ENCODE measurements at regions not wholly inside any gene's neighbourhood (a gene's known extent, or its start where the extent isn't known, plus 50 kb on each side); places are given as distances from the start of the nearest gene placed in this dataset.

DNA sequence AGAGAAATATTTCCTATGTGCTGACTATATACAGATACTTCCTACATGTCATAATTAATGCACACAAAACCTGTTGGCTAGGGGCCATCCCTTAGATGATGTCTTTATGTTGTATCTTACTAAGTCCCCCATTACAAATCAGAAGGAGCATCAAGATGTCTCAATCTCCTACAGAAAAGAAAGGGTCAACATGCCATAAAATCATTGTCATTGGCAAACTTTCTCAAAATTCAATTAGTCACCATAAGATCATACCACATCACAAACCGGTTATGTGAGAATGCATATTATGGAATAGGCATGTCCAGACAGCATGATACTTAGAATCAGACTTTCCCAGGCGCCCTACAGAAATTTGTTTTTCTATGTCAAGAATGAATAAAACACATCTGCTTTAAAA is 175.2 kb upstream of the TET2 start:
- Histone ChIP-seq H3K9ac (replicated peaks; ENCODE audit: extremely low read depth, insufficient read depth, low read length) (no peak overlapping the region), H3K36me3 (ENCODE audit: control insufficient read depth in 2 of 2, extremely low read depth in 1 of 2, insufficient read depth in 2 of 2, low read length in 2 of 2) (no peaks in the 10 kb centered on the region), H3K27ac (ENCODE audit: insufficient read depth, low read depth, low read length) (no peak overlapping the region), H3K4me3 (replicated peaks in 1 of 3; ENCODE audit: insufficient read depth in 1 of 3, low read depth in 1 of 3, low read length in 3 of 3) (no peak overlapping the region), H3K4me1 (ENCODE audit: control insufficient read depth, extremely low read depth, insufficient read depth, low read length) (no peaks in the 10 kb centered on the region), H3K9me3 (replicated peaks; ENCODE audit: control insufficient read depth, insufficient read depth, low read length) (no peaks in the 10 kb centered on the region), H3K27me3 (ENCODE audit: control insufficient read depth in 2 of 2, insufficient read depth in 2 of 2, low read length in 2 of 2) (no peaks in the 10 kb centered on the region), H4K20me1 (replicated peaks; ENCODE audit: control insufficient read depth, extremely low read depth, insufficient read depth, low read length) (no peaks in the 10 kb centered on the region), H3K9me1 (replicated peaks; ENCODE audit: control insufficient read depth, extremely low read depth, insufficient read depth, low read length) (no peaks in the 10 kb centered on the region), H3K4me2 (ENCODE audit: insufficient read depth, low read length) (no peak overlapping the region), H3K79me2 (ENCODE audit: control insufficient read depth, insufficient read depth, low read length) (no peaks in the 10 kb centered on the region), H2AFZ (ENCODE audit: low read depth, low read length) (no peak overlapping the region)
- ChIA-PET POLR2A (no interaction called here), CTCF (no interaction called here)
- DNase-seq (ENCODE audit: low read depth, low spot score) (no peak), FAIRE-seq (no peak)
- dilution Hi-C loops (cut with MboI; ENCODE audit: extremely low pct_ligation_motif_present, low sequenced_read_pairs), result no loop called here
- intact Hi-C loops (cut with micrococcal nuclease), result no loop called here
- BruUV-seq (replicated peaks), result no TSS peak
- TF ChIP-seq FOS (IDR thresholded peaks at IDR 0.05; ENCODE audit: borderline replicate concordance, insufficient read depth, low read length) (no peak), EZH2 (IDR thresholded peaks at IDR 0.05; ENCODE audit: borderline replicate concordance, low read depth, low read length, severe bottlenecking) (no peak), POLR2A (IDR thresholded peaks at IDR 0.05; ENCODE audit: low read depth, low read length) (no peak), JUN (IDR thresholded peaks at IDR 0.05; ENCODE audit: borderline replicate concordance, insufficient read depth, insufficient read length, low read depth) (no peak), GATA2 (IDR thresholded peaks at IDR 0.05; ENCODE audit: insufficient read depth, insufficient read length, low read depth, low read length) (no peak), POLR2AphosphoS5 (IDR thresholded peaks at IDR 0.05; ENCODE audit: insufficient read depth, low read depth, low read length) (no peak), MYC (IDR thresholded peaks at IDR 0.05; ENCODE audit: low read depth, low read length) (no peak)
- TF ChIP-seq, protein P1, sequence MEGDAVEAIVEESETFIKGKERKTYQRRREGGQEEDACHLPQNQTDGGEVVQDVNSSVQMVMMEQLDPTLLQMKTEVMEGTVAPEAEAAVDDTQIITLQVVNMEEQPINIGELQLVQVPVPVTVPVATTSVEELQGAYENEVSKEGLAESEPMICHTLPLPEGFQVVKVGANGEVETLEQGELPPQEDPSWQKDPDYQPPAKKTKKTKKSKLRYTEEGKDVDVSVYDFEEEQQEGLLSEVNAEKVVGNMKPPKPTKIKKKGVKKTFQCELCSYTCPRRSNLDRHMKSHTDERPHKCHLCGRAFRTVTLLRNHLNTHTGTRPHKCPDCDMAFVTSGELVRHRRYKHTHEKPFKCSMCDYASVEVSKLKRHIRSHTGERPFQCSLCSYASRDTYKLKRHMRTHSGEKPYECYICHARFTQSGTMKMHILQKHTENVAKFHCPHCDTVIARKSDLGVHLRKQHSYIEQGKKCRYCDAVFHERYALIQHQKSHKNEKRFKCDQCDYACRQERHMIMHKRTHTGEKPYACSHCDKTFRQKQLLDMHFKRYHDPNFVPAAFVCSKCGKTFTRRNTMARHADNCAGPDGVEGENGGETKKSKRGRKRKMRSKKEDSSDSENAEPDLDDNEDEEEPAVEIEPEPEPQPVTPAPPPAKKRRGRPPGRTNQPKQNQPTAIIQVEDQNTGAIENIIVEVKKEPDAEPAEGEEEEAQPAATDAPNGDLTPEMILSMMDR (IDR thresholded peaks at IDR 0.05; ENCODE audit: extremely low read depth in 1 of 2, insufficient read depth in 1 of 2, low read depth in 1 of 2, low read length in 2 of 2), result no peak
- TF ChIP-seq, protein P2, sequence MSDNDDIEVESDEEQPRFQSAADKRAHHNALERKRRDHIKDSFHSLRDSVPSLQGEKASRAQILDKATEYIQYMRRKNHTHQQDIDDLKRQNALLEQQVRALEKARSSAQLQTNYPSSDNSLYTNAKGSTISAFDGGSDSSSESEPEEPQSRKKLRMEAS (IDR thresholded peaks at IDR 0.05; ENCODE audit: insufficient read depth, insufficient read length), result no peak

Data from endothelial cell of umbilical vein (primary cell).